NOMO-1 treated with DMSO at 0.1 percent for 48 hours (cell line): ENCODE measurements at regions not wholly inside any gene's neighbourhood (a gene's known extent, or its start where the extent isn't known, plus 50 kb on each side); places are given as distances from the start of the nearest gene placed in this dataset.

Source experiments
- DNase-seq: peaks from one replicate; lab custom pipeline; 2025; ENCODE audit not compliant: unreplicated experiment; lab: John Stamatoyannopoulos, UW

- DNase-seq: no peak
Observed at GRCh38 chr6:4308364-4308763, 173.0 kb upstream of the ECI2 start.

GRCh38 chr6:4304927-4305455 lies 169.6 kb upstream of the ECI2 start:
- no peak for DNase-seq

GRCh38 chr6:4303638-4304037 lies 168.3 kb upstream of the ECI2 start:
- peak; percentile 13 for DNase-seq

- no peak for DNase-seq
Observed at GRCh38 chr6:4302524-4302923, 167.1 kb upstream of the ECI2 start.

- DNase-seq: no peak
Observed at GRCh38 chr6:4301871-4302270, 166.5 kb upstream of the ECI2 start.

GRCh38 chr6:4300917-4301316 lies 165.5 kb upstream of the ECI2 start:
- DNase-seq: no peak

- DNase-seq: no peak
Observed at GRCh38 chr6:4299476-4299875, 164.1 kb upstream of the ECI2 start.

GRCh38 chr6:4297348-4297747 lies 162.0 kb upstream of the ECI2 start:
- DNase-seq: no peak

- DNase-seq: no peak
Observed at GRCh38 chr6:4296552-4296951, 161.2 kb upstream of the ECI2 start.

GRCh38 chr6:4295783-4296155 lies 160.4 kb upstream of the ECI2 start:
- DNase-seq: no peak

- DNase-seq: no peak
Observed at GRCh38 chr6:4295058-4295782, 159.8 kb upstream of the ECI2 start.

- no peak for DNase-seq
Observed at GRCh38 chr6:4294636-4295035, 159.3 kb upstream of the ECI2 start.

GRCh38 chr6:4291453-4292403 lies 156.4 kb upstream of the ECI2 start:
- no peak for DNase-seq

GRCh38 chr6:4289770-4290320 lies 154.5 kb upstream of the ECI2 start:
- no peak for DNase-seq

GRCh38 chr6:4287811-4288244 lies 152.5 kb upstream of the ECI2 start:
- DNase-seq: no peak

- DNase-seq: no peak
Observed at GRCh38 chr6:4287372-4287771, 152.0 kb upstream of the ECI2 start.

- no peak for DNase-seq
Observed at GRCh38 chr6:4282926-4283325, 147.6 kb upstream of the ECI2 start.

GRCh38 chr6:4281341-4282293 lies 146.2 kb upstream of the ECI2 start:
- peak; percentile 85 for DNase-seq

GRCh38 chr6:4280707-4281106 lies 145.3 kb upstream of the ECI2 start:
- no peak for DNase-seq

GRCh38 chr6:4280031-4280430 lies 144.7 kb upstream of the ECI2 start:
- DNase-seq: no peak
